Liver (tissue), 2 donors: ENCODE measurements at regions not wholly inside any gene's neighbourhood (a gene's known extent, or its start where the extent isn't known, plus 50 kb on each side); places are given as distances from the start of the nearest gene placed in this dataset.

ENCODE experiments used
- FOXA1 ChIP-seq: IDR thresholded peaks from 2 replicates; pipeline ENCODE4 v1.6.1; 2016; ENCODE audit warnings: antibody characterized with exemption
- TF ChIP-seq, protein P1 (sequence below): fragments of 150-350 bp; IDR thresholded peaks from 2 replicates; pipeline ENCODE4 v1.5.1; 2017; ENCODE audit warnings: improper control_type of control experiment, low read depth, low read length; ENCODE audit not compliant: missing input control
- donor health status: healthy.

DNA sequence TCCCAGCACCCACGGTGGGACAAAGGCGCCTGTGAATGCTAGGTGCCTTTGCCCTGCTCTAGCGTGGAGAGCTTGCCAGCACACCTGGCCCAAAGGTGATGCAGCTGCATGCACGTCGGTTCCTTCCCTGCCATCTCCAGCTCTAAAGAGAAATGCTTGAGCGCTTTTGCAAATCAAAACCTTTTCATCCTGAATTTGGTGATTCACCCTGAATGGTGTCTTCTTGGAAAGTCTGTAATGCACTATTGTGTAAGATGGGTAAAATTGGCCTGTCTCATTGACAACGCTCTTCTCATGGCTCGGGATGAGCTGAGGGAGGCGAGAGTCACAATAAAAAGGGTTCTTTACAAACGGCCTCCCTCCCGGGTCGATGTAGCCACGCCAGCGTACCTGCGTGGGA is 103.1 kb upstream of the ID4 start:
- no peak for TF ChIP-seq FOXA1
- TF ChIP-seq, protein P1, sequence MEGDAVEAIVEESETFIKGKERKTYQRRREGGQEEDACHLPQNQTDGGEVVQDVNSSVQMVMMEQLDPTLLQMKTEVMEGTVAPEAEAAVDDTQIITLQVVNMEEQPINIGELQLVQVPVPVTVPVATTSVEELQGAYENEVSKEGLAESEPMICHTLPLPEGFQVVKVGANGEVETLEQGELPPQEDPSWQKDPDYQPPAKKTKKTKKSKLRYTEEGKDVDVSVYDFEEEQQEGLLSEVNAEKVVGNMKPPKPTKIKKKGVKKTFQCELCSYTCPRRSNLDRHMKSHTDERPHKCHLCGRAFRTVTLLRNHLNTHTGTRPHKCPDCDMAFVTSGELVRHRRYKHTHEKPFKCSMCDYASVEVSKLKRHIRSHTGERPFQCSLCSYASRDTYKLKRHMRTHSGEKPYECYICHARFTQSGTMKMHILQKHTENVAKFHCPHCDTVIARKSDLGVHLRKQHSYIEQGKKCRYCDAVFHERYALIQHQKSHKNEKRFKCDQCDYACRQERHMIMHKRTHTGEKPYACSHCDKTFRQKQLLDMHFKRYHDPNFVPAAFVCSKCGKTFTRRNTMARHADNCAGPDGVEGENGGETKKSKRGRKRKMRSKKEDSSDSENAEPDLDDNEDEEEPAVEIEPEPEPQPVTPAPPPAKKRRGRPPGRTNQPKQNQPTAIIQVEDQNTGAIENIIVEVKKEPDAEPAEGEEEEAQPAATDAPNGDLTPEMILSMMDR = no peak
